ENCODE measurements at regions not wholly inside any gene's neighbourhood (a gene's known extent, or its start where the extent isn't known, plus 50 kb on each side); places are given as distances from the start of the nearest gene placed in this dataset.

GRCh38 chr9:117486426-117486825 is 71.6 kb upstream of the ASTN2 start:
- no peak for DNase-seq (ENCODE audit: low read depth in 2 of 2)

- no peak for DNase-seq (ENCODE audit: low read depth in 2 of 2)
Measured at GRCh38 chr9:117485176-117485575, 70.3 kb upstream of the ASTN2 start.

GRCh38 chr9:117480729-117481128 is 65.9 kb upstream of the ASTN2 start:
- DNase-seq (ENCODE audit: low read depth in 2 of 2): no peak

GRCh38 chr9:117480253-117480652 is 65.4 kb upstream of the ASTN2 start:
- no peak for DNase-seq (ENCODE audit: low read depth in 2 of 2)

- no peak for DNase-seq (ENCODE audit: low read depth in 2 of 2)
Measured at GRCh38 chr9:117473293-117473692, 58.4 kb upstream of the ASTN2 start.

GRCh38 chr9:117470902-117471301 is 56.0 kb upstream of the ASTN2 start:
- no peak for DNase-seq (ENCODE audit: low read depth in 2 of 2)

GRCh38 chr9:117470455-117470854 is 55.6 kb upstream of the ASTN2 start:
- no peak for DNase-seq (ENCODE audit: low read depth in 2 of 2)

- no peak for DNase-seq (ENCODE audit: low read depth in 2 of 2)
Measured at GRCh38 chr9:117466111-117466510, 51.3 kb upstream of the ASTN2 start.

GRCh38 chr9:117465706-117466105 is 50.8 kb upstream of the ASTN2 start:
- DNase-seq (ENCODE audit: low read depth in 2 of 2): no peak

- no peak for DNase-seq (ENCODE audit: low read depth in 2 of 2)
Measured at GRCh38 chr9:117464941-117465616, 50.2 kb upstream of the ASTN2 start.
